ENCODE measurements at regions not wholly inside any gene's neighbourhood (a gene's known extent, or its start where the extent isn't known, plus 50 kb on each side); places are given as distances from the start of the nearest gene placed in this dataset.

GRCh38 chr3:104856741-104857140, 510.0 kb upstream of the ALCAM start:
- Histone ChIP-seq H2AFZ (no peak overlapping the region), H3K4me3 (no peak overlapping the region), H3K27ac (no peak overlapping the region), H3K36me3 (replicated peaks; ENCODE audit: insufficient read depth, low read depth) (no peaks in the 10 kb centered on the region), H3K27me3 (no peaks in the 10 kb centered on the region), H3K4me2 (no peak overlapping the region), H3K9me2 (replicated peaks; ENCODE audit: insufficient read depth) (no peaks in the 10 kb centered on the region), H3K4me1 (ENCODE audit: insufficient read depth) (no peaks in the 10 kb centered on the region), H4K20me1 (ENCODE audit: insufficient read depth, poor library complexity, severe bottlenecking) (no peaks in the 10 kb centered on the region), H3K79me2 (no peaks in the 10 kb centered on the region), H3K9me3 (ENCODE audit: low read depth) (no peaks in the 10 kb centered on the region)
- no peak for TF ChIP-seq EZH2phosphoT487 (IDR thresholded peaks at IDR 0.05; ENCODE audit: low read depth, severe bottlenecking, unreplicated experiment)
- TF ChIP-seq, protein P1, sequence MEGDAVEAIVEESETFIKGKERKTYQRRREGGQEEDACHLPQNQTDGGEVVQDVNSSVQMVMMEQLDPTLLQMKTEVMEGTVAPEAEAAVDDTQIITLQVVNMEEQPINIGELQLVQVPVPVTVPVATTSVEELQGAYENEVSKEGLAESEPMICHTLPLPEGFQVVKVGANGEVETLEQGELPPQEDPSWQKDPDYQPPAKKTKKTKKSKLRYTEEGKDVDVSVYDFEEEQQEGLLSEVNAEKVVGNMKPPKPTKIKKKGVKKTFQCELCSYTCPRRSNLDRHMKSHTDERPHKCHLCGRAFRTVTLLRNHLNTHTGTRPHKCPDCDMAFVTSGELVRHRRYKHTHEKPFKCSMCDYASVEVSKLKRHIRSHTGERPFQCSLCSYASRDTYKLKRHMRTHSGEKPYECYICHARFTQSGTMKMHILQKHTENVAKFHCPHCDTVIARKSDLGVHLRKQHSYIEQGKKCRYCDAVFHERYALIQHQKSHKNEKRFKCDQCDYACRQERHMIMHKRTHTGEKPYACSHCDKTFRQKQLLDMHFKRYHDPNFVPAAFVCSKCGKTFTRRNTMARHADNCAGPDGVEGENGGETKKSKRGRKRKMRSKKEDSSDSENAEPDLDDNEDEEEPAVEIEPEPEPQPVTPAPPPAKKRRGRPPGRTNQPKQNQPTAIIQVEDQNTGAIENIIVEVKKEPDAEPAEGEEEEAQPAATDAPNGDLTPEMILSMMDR (IDR thresholded peaks at IDR 0.05; ENCODE audit: poor library complexity), result no peak
- no peak for TF ChIP-seq EZH2 (IDR thresholded peaks at IDR 0.05; ENCODE audit: borderline replicate concordance)
- DNase-seq (ENCODE audit: low spot score), result no peak
- WGBS (ENCODE audit: low lambda C conversion rate, missing lambda C conversion rate), result 48% methylated on average over 2 of the region's 2 CpGs

- H2AFZ ChIP-seq, result no peak overlapping the region
- no peak for DNase-seq (ENCODE audit: low spot score)
These were observed 498.4 kb upstream of the ALCAM start for GRCh38 chr3:104868291-104868690.

DNA sequence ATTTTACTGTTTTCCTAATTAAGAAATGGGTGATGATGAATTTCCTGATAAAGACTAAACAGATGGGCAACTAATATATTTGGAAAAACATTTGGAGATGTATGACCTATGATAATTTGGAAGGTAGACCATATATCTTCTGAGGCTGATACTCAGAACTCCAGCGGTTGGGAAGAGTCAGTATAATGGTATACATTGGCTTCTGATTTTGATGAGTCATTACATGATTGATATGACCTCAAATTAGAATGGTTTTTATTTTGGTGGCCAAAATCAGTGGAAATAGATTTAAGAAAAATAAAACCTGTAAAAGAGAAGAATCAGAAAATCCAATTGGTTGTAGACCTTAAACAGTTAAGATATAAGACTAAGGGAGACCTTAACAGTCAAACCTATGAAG, 496.4 kb upstream of the ALCAM start:
- no peak overlapping the region for H2AFZ ChIP-seq
- 97% methylated on average over 1 of the region's 1 CpG for WGBS (ENCODE audit: low lambda C conversion rate, missing lambda C conversion rate)
- H4K20me1 ChIP-seq (ENCODE audit: insufficient read depth, poor library complexity, severe bottlenecking), result no peaks in the 10 kb centered on the region
- H3K36me3 ChIP-seq (replicated peaks; ENCODE audit: insufficient read depth, low read depth), result no peaks in the 10 kb centered on the region
- no peaks in the 10 kb centered on the region for H3K79me2 ChIP-seq
- H3K4me2 ChIP-seq, result no peak overlapping the region
- no peaks in the 10 kb centered on the region for H3K9me3 ChIP-seq (ENCODE audit: low read depth)
- H3K27me3 ChIP-seq, result no peaks in the 10 kb centered on the region
- H3K9me2 ChIP-seq (replicated peaks; ENCODE audit: insufficient read depth), result no peaks in the 10 kb centered on the region
- no peak overlapping the region for H3K27ac ChIP-seq
- TF ChIP-seq, protein P1 (IDR thresholded peaks at IDR 0.05; ENCODE audit: poor library complexity), result no peak
- H3K4me1 ChIP-seq (ENCODE audit: insufficient read depth), result no peaks in the 10 kb centered on the region
- H3K4me3 ChIP-seq, result no peak overlapping the region
- DNase-seq (ENCODE audit: low spot score), result no peak

More at GRCh38 chr3:104868291-104868690, 498.4 kb upstream of the ALCAM start:
- Histone ChIP-seq H3K9me3 (ENCODE audit: low read depth) (no peaks in the 10 kb centered on the region), H3K79me2 (no peaks in the 10 kb centered on the region), H3K36me3 (replicated peaks; ENCODE audit: insufficient read depth, low read depth) (no peaks in the 10 kb centered on the region), H3K27me3 (no peaks in the 10 kb centered on the region), H3K9me2 (replicated peaks; ENCODE audit: insufficient read depth) (no peaks in the 10 kb centered on the region), H3K4me3 (no peak overlapping the region), H3K27ac (no peak overlapping the region), H3K4me2 (no peak overlapping the region), H4K20me1 (ENCODE audit: insufficient read depth, poor library complexity, severe bottlenecking) (no peaks in the 10 kb centered on the region), H3K4me1 (ENCODE audit: insufficient read depth) (no peaks in the 10 kb centered on the region)
- 91% methylated on average over 2 of the region's 2 CpGs for WGBS (ENCODE audit: low lambda C conversion rate, missing lambda C conversion rate)
- TF ChIP-seq, protein P1 (IDR thresholded peaks at IDR 0.05; ENCODE audit: poor library complexity), result no peak
- TF ChIP-seq EZH2 (IDR thresholded peaks at IDR 0.05; ENCODE audit: borderline replicate concordance), result no peak

- Histone ChIP-seq H3K4me2 (no peak overlapping the region), H3K79me2 (no peaks in the 10 kb centered on the region)
These were observed 493.4 kb upstream of the ALCAM start for GRCh38 chr3:104873331-104873730.

More at GRCh38 chr3:104873331-104873730, 493.4 kb upstream of the ALCAM start:
- WGBS (ENCODE audit: low lambda C conversion rate, missing lambda C conversion rate), result 90% methylated on average over 1 of the region's 1 CpG
- no peak for DNase-seq (ENCODE audit: low spot score)
- Histone ChIP-seq H3K4me1 (ENCODE audit: insufficient read depth) (no peaks in the 10 kb centered on the region), H3K4me3 (no peak overlapping the region), H3K27me3 (no peaks in the 10 kb centered on the region), H3K27ac (no peak overlapping the region), H2AFZ (no peak overlapping the region), H3K36me3 (replicated peaks; ENCODE audit: insufficient read depth, low read depth) (no peaks in the 10 kb centered on the region), H4K20me1 (ENCODE audit: insufficient read depth, poor library complexity, severe bottlenecking) (no peaks in the 10 kb centered on the region), H3K9me2 (replicated peaks; ENCODE audit: insufficient read depth) (no peaks in the 10 kb centered on the region), H3K9me3 (ENCODE audit: low read depth) (no peaks in the 10 kb centered on the region)
- TF ChIP-seq, protein P1 (IDR thresholded peaks at IDR 0.05; ENCODE audit: poor library complexity), result no peak
- no peak for TF ChIP-seq EZH2 (IDR thresholded peaks at IDR 0.05; ENCODE audit: borderline replicate concordance)
- TF ChIP-seq EZH2phosphoT487 (IDR thresholded peaks at IDR 0.05; ENCODE audit: low read depth, severe bottlenecking, unreplicated experiment), result no peak
